IPS DF 6.9 (cell line): ENCODE measurements at regions not wholly inside any gene's neighbourhood (a gene's known extent, or its start where the extent isn't known, plus 50 kb on each side); places are given as distances from the start of the nearest gene placed in this dataset.
"Not testable (repeated sequence)": the region's sequence is repeated elsewhere in the genome, so short reads cannot be mapped to it uniquely, and the experiment has no call there.

Experiments used
- DNase-seq: peaks from one replicate; pipeline ENCODE4 v3.0.0-alpha.2; 2013; ENCODE audit warnings: low read depth, low spot score
- H3K27ac ChIP-seq: one replicate; pipeline ENCODE4 v1.5.1; 2013; ENCODE audit warnings: low read length, control low read depth
- H3K27me3 ChIP-seq: 2 replicates; pipeline ENCODE4 v1.6.1; 2013; ENCODE audit warnings: mild to moderate bottlenecking, low read length; ENCODE audit not compliant: control insufficient read depth, insufficient read depth
- H3K36me3 ChIP-seq: 2 replicates; pipeline ENCODE4 v1.6.1; 2013; ENCODE audit warnings: low read length; ENCODE audit not compliant: control insufficient read depth, insufficient read depth
- H3K4me1 ChIP-seq: 2 replicates; pipeline ENCODE4 v1.6.1; 2013; ENCODE audit warnings: low read length; ENCODE audit not compliant: control insufficient read depth, insufficient read depth
- H3K4me3 ChIP-seq: 2 replicates; pipeline ENCODE4 v1.5.1; 2013; ENCODE audit warnings: mild to moderate bottlenecking, low read length
- H3K9me3 ChIP-seq: 2 replicates; pipeline ENCODE4 v1.6.1; 2013; ENCODE audit warnings: low read length, inconsistent platforms; ENCODE audit not compliant: control insufficient read depth, insufficient read depth
- WGBS: extraction: QIAGEN DNeasy Blood & Tissue Kit; methylation state at CpG from one replicate; pipeline ENCODE4 v1.1.7; 2013; ENCODE audit warnings: mixed read lengths, missing lambda C conversion rate; ENCODE audit not compliant: insufficient read length, insufficient coverage; 5-methylcytosine and 5-hydroxymethylcytosine counted together

- H3K27ac ChIP-seq: no peak overlapping the region
- no peaks in the 10 kb centered on the region for H3K36me3 ChIP-seq
- H3K9me3 ChIP-seq: no peaks in the 10 kb centered on the region
- no peaks in the 10 kb centered on the region for H3K4me1 ChIP-seq
- WGBS: no CpG with 5 or more reads among the region's 7 CpGs
- H3K27me3 ChIP-seq: no peaks in the 10 kb centered on the region; the same call in 1 of the 2 replicates
- H3K4me3 ChIP-seq: no peak overlapping the region
- no peak for DNase-seq
Measured at GRCh38 chr2:120541553-120541932, 194.1 kb upstream of the GLI2 start.

GRCh38 chr2:120541972-120542670 is 193.5 kb upstream of the GLI2 start:
- no peaks in the 10 kb centered on the region for H3K36me3 ChIP-seq
- no peak overlapping the region for H3K4me3 ChIP-seq
- DNase-seq: no peak
- H3K27me3 ChIP-seq: no peaks in the 10 kb centered on the region; the same call in 1 of the 2 replicates
- H3K27ac ChIP-seq: no peak overlapping the region
- no peaks in the 10 kb centered on the region for H3K9me3 ChIP-seq
- H3K4me1 ChIP-seq: no peaks in the 10 kb centered on the region
- WGBS: no CpG with 5 or more reads among the region's 7 CpGs

- H3K27ac ChIP-seq: no peak overlapping the region
- no peaks in the 10 kb centered on the region for H3K36me3 ChIP-seq
- WGBS: no CpG with 5 or more reads among the region's 13 CpGs
- H3K4me1 ChIP-seq: no peaks in the 10 kb centered on the region
- H3K4me3 ChIP-seq: no peak overlapping the region
- no peak for DNase-seq
- no peaks in the 10 kb centered on the region for H3K9me3 ChIP-seq
- H3K27me3 ChIP-seq: no peaks in the 10 kb centered on the region; the same call in 1 of the 2 replicates
Measured at GRCh38 chr2:120542911-120543527, 192.6 kb upstream of the GLI2 start.

DNA sequence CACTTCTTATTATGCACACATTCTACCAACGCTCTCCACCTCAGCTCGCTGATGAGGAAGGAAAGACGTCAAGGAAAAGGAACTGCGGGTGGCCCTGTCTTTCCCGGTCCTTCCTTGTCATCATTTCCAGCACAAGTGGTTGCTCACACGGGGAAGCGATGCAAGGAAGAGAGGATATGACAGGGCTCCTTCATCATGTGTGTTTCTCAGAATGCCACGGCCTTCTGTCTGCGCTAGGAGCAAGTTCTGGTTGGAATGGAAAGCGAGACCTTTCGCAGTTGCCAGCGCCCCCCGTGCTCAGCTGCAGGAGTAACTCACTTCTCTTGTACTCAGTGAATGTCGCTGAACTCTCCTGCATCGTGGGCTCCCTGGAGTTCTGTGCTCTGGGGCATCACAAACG is 191.8 kb upstream of the GLI2 start:
- H3K27ac ChIP-seq: no peak overlapping the region
- H3K9me3 ChIP-seq: no peaks in the 10 kb centered on the region
- no peaks in the 10 kb centered on the region; the same call in 1 of the 2 replicates for H3K27me3 ChIP-seq
- no CpG with 5 or more reads among the region's 16 CpGs for WGBS
- no peaks in the 10 kb centered on the region for H3K4me1 ChIP-seq
- H3K36me3 ChIP-seq: no peaks in the 10 kb centered on the region
- no peak overlapping the region for H3K4me3 ChIP-seq
- no peak for DNase-seq

GRCh38 chr2:120544522-120544921 is 191.1 kb upstream of the GLI2 start:
- WGBS: no CpG with 5 or more reads among the region's 9 CpGs
- H3K4me3 ChIP-seq: no peak overlapping the region
- H3K27ac ChIP-seq: no peak overlapping the region
- no peaks in the 10 kb centered on the region; the same call in 1 of the 2 replicates for H3K27me3 ChIP-seq
- DNase-seq: no peak
- no peaks in the 10 kb centered on the region for H3K9me3 ChIP-seq
- no peaks in the 10 kb centered on the region for H3K4me1 ChIP-seq
- H3K36me3 ChIP-seq: no peaks in the 10 kb centered on the region

DNA sequence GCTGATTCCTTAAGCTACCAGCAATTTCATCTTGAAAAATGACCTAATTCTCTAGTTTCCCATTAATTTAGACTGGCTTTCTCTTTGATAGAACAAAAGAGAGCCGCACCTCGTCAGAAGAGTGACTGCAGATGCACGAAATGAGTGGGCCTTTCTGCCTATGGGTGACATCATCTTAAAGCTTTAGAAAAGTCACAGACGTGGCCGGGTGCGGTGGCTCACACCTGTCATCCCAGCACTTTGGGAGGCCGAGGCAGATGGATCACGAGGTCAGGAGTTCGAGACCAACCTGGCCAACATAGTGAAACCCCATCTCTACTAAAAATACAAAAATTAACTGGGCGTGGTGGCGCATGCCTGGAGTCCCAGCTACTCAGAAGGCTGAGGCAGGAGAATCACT is 190.7 kb upstream of the GLI2 start:
- not testable (repeated sequence) for H3K4me3 ChIP-seq, H3K9me3 ChIP-seq, DNase-seq, H3K4me1 ChIP-seq, H3K27me3 ChIP-seq, H3K27ac ChIP-seq, H3K36me3 ChIP-seq
- WGBS: no CpG with 5 or more reads among the region's 11 CpGs

GRCh38 chr2:120545521-120546047 is 190.1 kb upstream of the GLI2 start:
- no peaks in the 10 kb centered on the region for H3K9me3 ChIP-seq
- H3K27me3 ChIP-seq: no peaks in the 10 kb centered on the region; the same call in 1 of the 2 replicates
- no peaks in the 10 kb centered on the region for H3K36me3 ChIP-seq
- H3K4me1 ChIP-seq: no peaks in the 10 kb centered on the region
- H3K4me3 ChIP-seq: no peak overlapping the region
- WGBS: no CpG with 5 or more reads among the region's 8 CpGs
- no peak for DNase-seq
- no peak overlapping the region for H3K27ac ChIP-seq

GRCh38 chr2:120546048-120546864 is 189.4 kb upstream of the GLI2 start:
- no CpG with 5 or more reads among the region's 27 CpGs for WGBS
- Histone ChIP-seq H3K27ac (no peak overlapping the region), H3K36me3 (no peaks in the 10 kb centered on the region), H3K4me3 (no peak overlapping the region), H3K27me3 (no peaks in the 10 kb centered on the region; the same call in 1 of the 2 replicates), H3K4me1 (no peaks in the 10 kb centered on the region), H3K9me3 (no peaks in the 10 kb centered on the region)
- no peak for DNase-seq

- no peak overlapping the region for H3K4me3 ChIP-seq
- H3K27me3 ChIP-seq: no peaks in the 10 kb centered on the region; the same call in 1 of the 2 replicates
- DNase-seq: no peak
- no peaks in the 10 kb centered on the region for H3K36me3 ChIP-seq
- no peak overlapping the region for H3K27ac ChIP-seq
- H3K4me1 ChIP-seq: no peaks in the 10 kb centered on the region
- WGBS: no CpG with 5 or more reads among the region's 7 CpGs
- no peaks in the 10 kb centered on the region for H3K9me3 ChIP-seq
Measured at GRCh38 chr2:120546865-120547390, 188.7 kb upstream of the GLI2 start.

GRCh38 chr2:120547662-120548061 is 188.0 kb upstream of the GLI2 start:
- peaks cover 4% of the 10 kb centered on the region; the same call in 1 of the 2 replicates for H3K27me3 ChIP-seq
- DNase-seq: no peak
- no CpG with 5 or more reads among the region's 1 CpG for WGBS
- no peak overlapping the region for H3K4me3 ChIP-seq
- H3K9me3 ChIP-seq: no peaks in the 10 kb centered on the region
- H3K36me3 ChIP-seq: no peaks in the 10 kb centered on the region
- H3K4me1 ChIP-seq: no peaks in the 10 kb centered on the region; the same call in 1 of the 2 replicates
- H3K27ac ChIP-seq: no peak overlapping the region
